HG02642 (cell line): ENCODE measurements at regions not wholly inside any gene's neighbourhood (a gene's known extent, or its start where the extent isn't known, plus 50 kb on each side); places are given as distances from the start of the nearest gene placed in this dataset.
A peak's percentile ranks its signal among the peaks of the same experiment; 100 is the strongest.

Source experiments
- ATAC-seq: cut with Tn5 transposase; IDR thresholded peaks from one replicate; pipeline ENCODE4 v1.9.1; 2021; ENCODE audit warnings: mild to moderate bottlenecking; ENCODE audit not compliant: unreplicated experiment, poor library complexity

DNA sequence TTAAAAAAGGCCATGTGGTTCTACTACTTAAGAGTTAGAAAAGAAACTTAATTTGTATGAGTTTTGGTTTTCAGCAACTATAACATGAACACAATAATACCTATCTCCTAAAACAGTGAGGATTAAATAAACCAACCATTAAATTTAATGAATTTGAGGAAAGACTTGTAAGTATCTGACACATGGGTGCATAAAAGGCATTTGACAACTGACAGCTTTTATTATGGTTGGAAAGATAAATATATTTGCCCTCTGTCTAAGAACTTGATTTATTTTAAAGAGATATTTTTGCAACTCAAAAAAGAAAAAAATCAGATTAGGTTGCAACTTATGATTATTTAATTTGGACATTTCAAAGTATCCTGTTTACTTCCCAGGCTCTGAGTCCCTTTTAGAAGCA lies 217.9 kb upstream of the EEA1 start:
- ATAC-seq, result no peak

DNA sequence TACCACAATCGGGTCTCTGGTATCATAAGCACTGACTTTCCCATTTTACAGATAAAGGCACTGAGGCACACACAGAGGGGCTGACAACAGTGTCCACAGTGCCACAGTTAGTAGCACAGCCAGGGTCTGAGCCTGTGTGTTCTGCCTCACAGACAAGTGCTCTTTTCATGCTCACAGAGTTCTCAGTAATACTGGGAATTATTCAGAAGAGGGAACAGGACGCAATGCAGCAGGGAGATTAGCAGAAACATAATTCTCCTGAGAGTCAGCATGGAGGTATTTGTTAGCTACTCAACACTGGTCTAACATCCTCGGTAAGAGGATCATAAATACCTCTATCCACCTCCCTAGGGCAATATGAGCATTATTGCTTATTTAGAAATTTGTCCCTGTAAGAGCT lies 219.3 kb upstream of the EEA1 start:
- ATAC-seq, result no peak

GRCh38 chr12:93149229-93149628 lies 220.1 kb upstream of the EEA1 start:
- no peak for ATAC-seq

- no peak for ATAC-seq
These were observed 222.1 kb upstream of the EEA1 start for GRCh38 chr12:93151079-93151762.

- ATAC-seq, result no peak
These were observed 223.5 kb upstream of the EEA1 start for GRCh38 chr12:93152617-93153016.

DNA sequence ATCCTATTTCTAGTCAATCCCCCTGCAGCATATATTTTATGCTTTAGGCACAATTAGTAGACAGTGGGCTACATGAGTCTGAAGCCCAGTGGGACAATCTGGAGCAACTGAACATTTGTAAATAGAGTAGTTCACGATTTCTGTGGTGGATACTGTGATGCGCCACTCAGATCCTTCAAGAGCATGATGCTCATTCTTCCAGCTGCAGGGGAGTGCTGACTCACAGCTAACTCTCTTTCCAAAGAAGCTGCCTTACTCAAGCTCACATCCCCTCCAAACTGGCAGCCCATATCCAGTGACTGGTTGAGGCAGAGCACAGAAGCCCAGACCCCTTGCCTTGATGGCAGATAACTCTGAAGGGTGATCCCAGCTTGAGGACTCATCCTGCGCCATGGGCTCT lies 224.2 kb upstream of the EEA1 start:
- ATAC-seq, result no peak

DNA sequence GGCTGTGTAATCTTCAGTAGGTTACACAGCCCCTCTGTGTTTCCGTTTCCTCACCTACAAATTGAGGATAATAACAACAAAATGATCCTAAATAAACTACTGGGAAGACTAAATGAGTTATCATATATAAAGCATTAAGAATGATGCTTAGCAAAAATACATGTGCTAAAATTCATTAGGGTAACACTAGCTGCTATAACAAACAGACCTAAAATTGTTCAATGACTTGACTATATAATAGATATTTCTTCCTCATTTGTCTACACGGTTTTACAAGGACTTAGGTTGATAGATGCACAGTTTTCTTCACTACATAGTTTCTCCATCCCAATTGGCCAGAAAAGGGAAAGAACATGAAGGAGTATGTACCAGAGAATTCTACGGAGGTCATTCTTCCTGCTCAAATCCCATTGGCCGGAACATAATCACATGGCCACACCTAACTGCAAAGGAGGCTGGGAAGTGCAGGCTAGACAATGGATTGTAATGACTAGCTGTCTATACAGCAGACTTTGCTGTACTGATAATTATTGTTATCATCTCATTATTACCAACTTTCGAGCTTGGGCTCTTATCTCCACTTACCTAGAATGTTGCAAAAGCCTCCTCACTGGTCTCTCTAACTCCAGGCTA lies 223.5 kb upstream of the NUDT4 start:
- ATAC-seq, result no peak

GRCh38 chr12:93154753-93155480 lies 222.8 kb upstream of the NUDT4 start:
- no peak for ATAC-seq

- ATAC-seq, result no peak
These were observed 221.5 kb upstream of the NUDT4 start for GRCh38 chr12:93156086-93156716.

- ATAC-seq, result no peak
These were observed 220.4 kb upstream of the NUDT4 start for GRCh38 chr12:93157279-93157678.

DNA sequence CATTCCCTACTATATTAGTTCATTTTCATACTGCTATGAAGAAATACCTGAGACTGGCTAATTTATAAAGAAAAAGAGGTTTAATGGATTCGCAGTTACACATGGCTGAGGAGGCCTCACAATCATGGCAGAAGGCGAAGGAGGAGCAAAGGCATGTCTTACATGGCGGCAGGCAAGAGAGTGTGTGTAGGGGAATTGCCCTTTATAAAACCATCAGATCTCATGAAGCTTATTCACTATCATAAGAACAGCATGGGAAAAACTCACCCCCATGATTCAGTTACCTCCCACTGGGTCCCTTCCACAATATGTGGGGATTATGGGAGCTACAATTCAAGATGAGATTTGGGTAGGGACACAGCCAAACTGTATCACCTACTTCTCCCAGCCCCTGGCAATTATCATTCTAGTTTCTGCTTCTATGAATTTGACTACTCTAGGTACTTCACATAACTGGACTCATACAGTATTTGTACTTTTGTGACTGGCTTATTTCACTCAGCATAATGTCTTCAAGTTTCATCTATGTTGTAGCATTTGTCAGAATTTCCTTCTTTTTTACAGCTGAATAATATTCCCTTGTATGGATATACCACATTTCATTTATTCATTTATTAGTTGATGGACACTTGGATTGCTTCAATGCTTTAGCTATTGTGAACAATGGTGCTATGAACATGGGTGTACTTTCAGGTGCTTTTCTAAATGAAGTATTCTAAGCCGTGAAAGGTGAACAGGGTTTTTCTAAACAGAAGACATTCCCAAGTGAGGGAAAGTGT lies 219.5 kb upstream of the NUDT4 start:
- no peak for ATAC-seq

DNA sequence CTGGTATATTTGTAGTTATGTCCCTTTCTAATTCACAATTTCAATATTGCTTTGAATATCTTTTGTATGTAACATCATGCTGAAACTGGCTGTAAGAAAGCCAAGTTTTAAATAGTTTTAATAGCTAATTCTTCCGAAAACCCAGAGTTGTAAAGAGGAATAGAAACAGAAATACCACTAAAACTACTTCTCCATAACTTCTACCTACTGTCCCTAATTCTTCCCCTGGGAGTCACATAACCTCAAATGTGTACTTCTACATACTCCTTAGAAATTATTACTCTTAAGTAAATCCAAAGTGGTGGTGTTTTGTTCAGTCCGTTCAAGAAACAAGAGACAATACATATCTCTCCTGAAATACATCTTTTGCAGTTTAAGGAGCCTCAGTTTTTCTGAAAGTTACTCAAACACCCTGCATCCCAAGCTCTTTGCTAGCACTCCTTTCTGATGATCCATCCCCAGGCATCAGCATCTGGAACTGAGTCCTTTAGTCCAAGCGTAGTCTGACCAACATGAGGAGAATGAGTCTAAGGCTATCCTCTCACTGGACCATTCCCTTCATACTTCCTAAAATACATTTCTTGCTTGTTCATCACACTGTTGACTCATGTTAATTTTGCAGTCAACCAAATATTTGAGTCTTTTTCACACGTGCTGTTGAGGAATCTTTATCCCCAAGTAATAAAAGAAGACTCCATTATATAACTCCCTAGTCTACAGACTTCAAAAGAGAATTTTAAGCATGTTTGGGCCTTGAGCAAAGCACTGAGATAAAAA lies 214.3 kb upstream of the NUDT4 start:
- ATAC-seq, result no peak

DNA sequence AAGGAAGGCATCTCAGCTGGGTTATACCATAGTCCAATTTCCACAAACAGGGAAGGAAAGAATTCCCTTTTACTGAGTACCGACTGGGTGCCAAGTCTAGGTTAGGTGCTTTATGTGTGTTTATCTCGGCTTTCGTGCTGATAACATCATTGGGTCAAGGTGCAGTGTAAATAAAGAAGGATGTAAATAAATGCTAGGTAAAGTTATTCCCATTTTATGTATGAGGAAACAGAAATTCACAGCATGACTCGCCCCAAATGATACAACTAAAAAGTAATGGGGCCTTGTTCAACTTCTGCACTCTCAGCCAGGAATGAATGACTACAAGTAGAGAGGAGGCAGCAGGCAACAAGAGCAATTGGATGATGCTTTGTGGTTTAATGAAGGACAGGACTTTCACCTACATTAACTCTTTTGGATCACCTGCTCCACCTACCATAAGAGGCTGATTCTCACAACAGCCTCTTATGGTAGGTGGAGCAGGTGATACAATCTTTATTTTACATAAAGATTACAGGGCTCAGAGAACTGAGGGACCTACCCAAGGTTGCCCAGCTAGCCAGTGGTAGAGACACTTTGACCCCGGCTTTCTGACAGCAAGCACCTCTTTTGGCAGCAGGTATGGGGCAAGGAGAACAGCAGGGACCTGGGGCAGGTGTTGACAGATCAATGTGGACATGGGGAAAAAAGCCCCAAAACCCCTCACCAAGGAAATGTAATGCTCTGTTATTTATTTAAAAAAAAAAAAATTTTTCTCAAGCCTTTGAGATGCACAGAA lies 213.4 kb upstream of the NUDT4 start:
- no peak for ATAC-seq

DNA sequence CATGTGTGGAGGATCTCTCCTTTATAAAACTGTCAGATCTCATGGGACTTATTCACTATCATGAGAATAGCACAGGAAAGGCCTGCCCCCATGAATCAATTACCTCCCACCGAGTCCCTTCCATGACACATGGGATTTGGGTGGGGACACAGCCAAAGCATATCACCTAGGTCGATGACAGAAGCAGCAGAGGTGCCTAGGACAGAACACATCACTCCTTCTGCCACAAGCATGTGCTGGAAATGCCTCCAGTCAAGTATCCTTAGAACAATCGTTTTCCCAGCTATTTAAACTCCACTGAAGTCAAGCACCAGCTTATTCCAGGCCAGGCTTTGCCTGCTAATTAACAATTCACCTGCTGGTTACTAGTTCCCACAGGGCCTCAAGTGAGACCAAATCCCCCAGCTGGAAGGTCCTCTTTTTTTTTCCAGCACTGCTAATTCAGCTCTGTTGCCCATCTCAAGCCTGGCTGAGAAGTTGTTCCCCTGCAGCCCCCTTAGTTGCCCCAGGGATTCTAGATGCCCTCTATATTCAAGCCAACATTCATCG lies 212.3 kb upstream of the NUDT4 start:
- ATAC-seq, result no peak

DNA sequence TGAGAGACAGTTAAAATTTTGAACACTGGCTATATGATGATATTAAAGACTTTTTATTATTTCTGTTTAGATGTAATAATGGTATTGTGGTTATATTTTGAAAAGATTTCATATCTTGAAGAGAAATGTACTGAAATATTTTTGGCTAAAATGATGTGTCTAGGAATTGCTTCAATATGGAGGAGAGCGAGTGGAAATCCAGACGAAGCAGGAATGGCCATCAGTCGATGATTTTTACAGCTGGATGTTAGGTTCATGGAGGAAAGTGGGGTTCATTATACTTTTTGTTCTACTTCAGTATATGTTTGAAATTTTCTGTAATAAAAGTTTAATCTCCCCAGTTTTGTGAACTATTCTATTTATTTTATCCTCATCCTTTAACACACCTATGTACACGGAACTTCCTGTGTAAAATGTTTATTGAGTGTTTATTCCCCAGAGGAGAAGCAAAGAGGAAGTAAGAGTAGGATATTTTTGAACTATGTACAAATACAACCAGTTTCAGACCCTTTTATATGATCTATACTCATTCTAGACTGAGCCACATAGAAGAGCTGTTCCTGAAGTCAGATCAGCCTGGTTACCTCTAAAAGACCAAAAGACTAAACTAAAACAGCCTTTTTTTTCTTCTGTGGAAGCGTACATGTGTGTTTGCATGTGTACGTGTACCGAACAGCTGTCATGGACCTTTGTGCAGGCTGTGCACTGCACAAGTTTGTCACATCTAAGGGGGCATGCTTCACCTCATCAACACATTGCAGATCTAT lies 211.0 kb upstream of the NUDT4 start:
- peak; percentile 56 for ATAC-seq

GRCh38 chr12:93167331-93167730 lies 210.4 kb upstream of the NUDT4 start:
- peak; percentile 17 for ATAC-seq

DNA sequence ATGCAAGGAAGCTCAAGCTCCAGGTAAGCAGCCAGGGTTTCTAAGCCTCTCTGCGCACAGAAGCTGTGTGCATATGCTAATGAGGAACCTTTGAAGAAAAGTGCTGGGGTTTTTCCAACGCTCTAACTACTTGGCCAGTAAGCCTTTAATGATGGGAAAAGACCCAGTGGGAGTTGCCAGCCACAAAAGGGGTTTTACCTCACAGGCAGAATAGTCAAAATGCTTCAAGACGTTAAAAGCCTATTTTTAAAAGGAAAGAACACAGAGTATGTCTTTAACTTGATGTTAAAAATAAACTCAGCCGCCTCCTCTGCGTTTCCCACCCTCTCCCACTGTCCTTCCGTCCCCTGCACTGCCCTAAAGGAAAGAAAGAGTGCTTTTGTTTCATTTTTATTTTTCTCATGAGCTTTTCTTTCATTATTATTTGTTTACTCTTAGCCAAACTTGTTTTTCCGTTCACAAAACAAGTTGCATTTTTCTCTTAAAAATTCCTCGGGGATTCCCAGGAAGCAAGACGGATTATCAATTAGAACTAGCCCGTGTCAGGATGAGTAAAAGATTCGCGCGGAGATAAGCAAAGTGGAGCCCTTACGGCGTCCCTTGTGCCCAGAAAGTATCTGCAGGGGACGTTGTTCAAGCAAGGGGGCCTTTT lies 209.8 kb upstream of the NUDT4 start:
- peak; percentile 72 for ATAC-seq
